ENCODE measurements at regions not wholly inside any gene's neighbourhood (a gene's known extent, or its start where the extent isn't known, plus 50 kb on each side); places are given as distances from the start of the nearest gene placed in this dataset.

DNA sequence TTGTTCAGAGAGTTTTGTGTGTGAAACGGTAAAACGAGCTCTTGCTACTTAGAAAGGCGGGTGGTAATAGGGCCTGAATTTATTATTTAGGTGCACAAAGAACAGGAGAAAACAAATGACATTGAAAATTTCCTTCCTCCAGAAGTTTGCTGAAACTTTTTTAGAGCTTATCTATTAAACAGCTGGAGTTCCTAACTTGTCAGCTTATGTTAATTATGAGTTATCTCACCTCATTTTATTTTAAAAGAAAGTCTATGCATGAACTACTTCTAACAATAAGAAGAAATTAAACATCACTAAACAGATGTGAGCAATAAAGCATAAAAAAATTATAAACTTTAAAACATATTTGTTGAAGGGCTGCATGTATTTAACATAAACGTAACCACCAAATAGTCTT lies 373.9 kb upstream of the ANO3 start:
- FAIRE-seq (no peak), ATAC-seq (no peak)
- POLR2A ChIA-PET = no interaction called here

DNA sequence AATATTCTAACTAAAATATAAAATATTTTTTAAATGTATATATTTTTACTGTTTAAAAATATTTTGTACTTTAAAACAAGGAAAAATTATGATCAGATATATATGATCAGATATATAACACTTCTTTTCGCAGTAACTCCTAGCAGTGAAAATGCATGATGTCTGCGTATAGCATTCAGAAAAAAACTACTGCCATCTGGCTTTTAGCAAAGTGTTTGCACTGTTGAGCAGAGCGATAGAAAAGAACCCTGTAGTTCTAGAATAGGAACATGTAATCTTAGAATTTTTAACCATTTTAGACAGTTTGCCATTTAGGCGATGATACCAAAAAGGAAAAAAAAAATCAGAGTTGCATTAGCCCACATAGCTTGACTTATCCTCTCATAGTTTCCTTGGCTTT lies 370.4 kb upstream of the ANO3 start:
- DNase-seq (ENCODE audit: low read depth in 1 of 2, low spot score in 1 of 2) (no peak), FAIRE-seq (no peak), ATAC-seq (no peak)
- Histone ChIP-seq H3K27ac (no peak overlapping the region), H3K4me2 (no peak overlapping the region), H3K4me3 (no peak overlapping the region), H3K4me1 (no peaks in the 10 kb centered on the region), H3K9me3 (no peaks in the 10 kb centered on the region; the same call in 2 of the 3 replicates)
- ChIA-PET CTCF (no interaction called here), POLR2A (no interaction called here)
- no peak for TF ChIP-seq KDM5A (IDR thresholded peaks at IDR 0.05)
- TF ChIP-seq POLR2AphosphoS2 (conservative IDR thresholded peaks at IDR 0.05; ENCODE audit: low read length) = no peak
- TF ChIP-seq, protein P1, sequence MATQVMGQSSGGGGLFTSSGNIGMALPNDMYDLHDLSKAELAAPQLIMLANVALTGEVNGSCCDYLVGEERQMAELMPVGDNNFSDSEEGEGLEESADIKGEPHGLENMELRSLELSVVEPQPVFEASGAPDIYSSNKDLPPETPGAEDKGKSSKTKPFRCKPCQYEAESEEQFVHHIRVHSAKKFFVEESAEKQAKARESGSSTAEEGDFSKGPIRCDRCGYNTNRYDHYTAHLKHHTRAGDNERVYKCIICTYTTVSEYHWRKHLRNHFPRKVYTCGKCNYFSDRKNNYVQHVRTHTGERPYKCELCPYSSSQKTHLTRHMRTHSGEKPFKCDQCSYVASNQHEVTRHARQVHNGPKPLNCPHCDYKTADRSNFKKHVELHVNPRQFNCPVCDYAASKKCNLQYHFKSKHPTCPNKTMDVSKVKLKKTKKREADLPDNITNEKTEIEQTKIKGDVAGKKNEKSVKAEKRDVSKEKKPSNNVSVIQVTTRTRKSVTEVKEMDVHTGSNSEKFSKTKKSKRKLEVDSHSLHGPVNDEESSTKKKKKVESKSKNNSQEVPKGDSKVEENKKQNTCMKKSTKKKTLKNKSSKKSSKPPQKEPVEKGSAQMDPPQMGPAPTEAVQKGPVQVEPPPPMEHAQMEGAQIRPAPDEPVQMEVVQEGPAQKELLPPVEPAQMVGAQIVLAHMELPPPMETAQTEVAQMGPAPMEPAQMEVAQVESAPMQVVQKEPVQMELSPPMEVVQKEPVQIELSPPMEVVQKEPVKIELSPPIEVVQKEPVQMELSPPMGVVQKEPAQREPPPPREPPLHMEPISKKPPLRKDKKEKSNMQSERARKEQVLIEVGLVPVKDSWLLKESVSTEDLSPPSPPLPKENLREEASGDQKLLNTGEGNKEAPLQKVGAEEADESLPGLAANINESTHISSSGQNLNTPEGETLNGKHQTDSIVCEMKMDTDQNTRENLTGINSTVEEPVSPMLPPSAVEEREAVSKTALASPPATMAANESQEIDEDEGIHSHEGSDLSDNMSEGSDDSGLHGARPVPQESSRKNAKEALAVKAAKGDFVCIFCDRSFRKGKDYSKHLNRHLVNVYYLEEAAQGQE (IDR thresholded peaks at IDR 0.05) = no peak
- no peak for TF ChIP-seq JUN (IDR thresholded peaks at IDR 0.05)
- no peak for TF ChIP-seq ZC3H11A (IDR thresholded peaks at IDR 0.05)
- TF ChIP-seq, protein P2, sequence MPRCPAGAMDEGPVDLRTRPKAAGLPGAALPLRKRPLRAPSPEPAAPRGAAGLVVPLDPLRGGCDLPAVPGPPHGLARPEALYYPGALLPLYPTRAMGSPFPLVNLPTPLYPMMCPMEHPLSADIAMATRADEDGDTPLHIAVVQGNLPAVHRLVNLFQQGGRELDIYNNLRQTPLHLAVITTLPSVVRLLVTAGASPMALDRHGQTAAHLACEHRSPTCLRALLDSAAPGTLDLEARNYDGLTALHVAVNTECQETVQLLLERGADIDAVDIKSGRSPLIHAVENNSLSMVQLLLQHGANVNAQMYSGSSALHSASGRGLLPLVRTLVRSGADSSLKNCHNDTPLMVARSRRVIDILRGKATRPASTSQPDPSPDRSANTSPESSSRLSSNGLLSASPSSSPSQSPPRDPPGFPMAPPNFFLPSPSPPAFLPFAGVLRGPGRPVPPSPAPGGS (IDR thresholded peaks at IDR 0.05) = no peak
- no peak for TF ChIP-seq SMC3 (IDR thresholded peaks at IDR 0.05)
- no peak for TF ChIP-seq RNF2 (IDR thresholded peaks at IDR 0.05; ENCODE audit: borderline replicate concordance, low read depth)
- no peak for TF ChIP-seq RCOR1 (IDR thresholded peaks at IDR 0.05; ENCODE audit: low read depth, low read length)
- TF ChIP-seq KDM1A (IDR thresholded peaks at IDR 0.05; ENCODE audit: low read depth) = no peak
- no peak for TF ChIP-seq CEBPB (IDR thresholded peaks at IDR 0.05)
- TF ChIP-seq ZNF302 (CRISPR knock-in tag; IDR thresholded peaks at IDR 0.05) = no peak
- 25% methylated on average over 4 of the region's 4 CpGs for WGBS (ENCODE audit: missing lambda C conversion rate)

More for the DNA sequence above, 373.9 kb upstream of the ANO3 start:
- Histone ChIP-seq H3K9me3 (no peaks in the 10 kb centered on the region), H3K4me2 (no peak overlapping the region), H3K27ac (no peak overlapping the region), H3K4me1 (no peaks in the 10 kb centered on the region), H3K4me3 (no peak overlapping the region)
- 19% methylated on average over 4 of the region's 4 CpGs for WGBS (ENCODE audit: missing lambda C conversion rate)
- CTCF ChIA-PET = interaction anchor here (1.0 kb wide), 1 partner anchor 14 kb away, joined by 3 read pairs; no protein-coding TSS in a partner anchor
- TF ChIP-seq TP53 (CRISPR knock-in tag; IDR thresholded peaks at IDR 0.05) (no peak), RAD21 (conservative IDR thresholded peaks at IDR 0.05 in 1 of 2, IDR thresholded peaks at IDR 0.05 in 1 of 2) (no peak), JUN (IDR thresholded peaks at IDR 0.05) (no peak), FOSB (CRISPR knock-in tag; IDR thresholded peaks at IDR 0.05) (no peak), GATA3 (IDR thresholded peaks at IDR 0.05; ENCODE audit: borderline replicate concordance) (no peak), BHLHE40 (IDR thresholded peaks at IDR 0.05; ENCODE audit: low read depth, low read length) (no peak), CEBPB (IDR thresholded peaks at IDR 0.05) (no peak), FOXS1 (CRISPR knock-in tag; IDR thresholded peaks at IDR 0.05) (no peak), JUNB (IDR thresholded peaks at IDR 0.05) (no peak), ESRRA (IDR thresholded peaks at IDR 0.05; ENCODE audit: borderline replicate concordance, low read length) (no peak), RARB (CRISPR knock-in tag; IDR thresholded peaks at IDR 0.05) (no peak), SREBF2 (IDR thresholded peaks at IDR 0.05) (no peak)
- TF ChIP-seq, protein P3, sequence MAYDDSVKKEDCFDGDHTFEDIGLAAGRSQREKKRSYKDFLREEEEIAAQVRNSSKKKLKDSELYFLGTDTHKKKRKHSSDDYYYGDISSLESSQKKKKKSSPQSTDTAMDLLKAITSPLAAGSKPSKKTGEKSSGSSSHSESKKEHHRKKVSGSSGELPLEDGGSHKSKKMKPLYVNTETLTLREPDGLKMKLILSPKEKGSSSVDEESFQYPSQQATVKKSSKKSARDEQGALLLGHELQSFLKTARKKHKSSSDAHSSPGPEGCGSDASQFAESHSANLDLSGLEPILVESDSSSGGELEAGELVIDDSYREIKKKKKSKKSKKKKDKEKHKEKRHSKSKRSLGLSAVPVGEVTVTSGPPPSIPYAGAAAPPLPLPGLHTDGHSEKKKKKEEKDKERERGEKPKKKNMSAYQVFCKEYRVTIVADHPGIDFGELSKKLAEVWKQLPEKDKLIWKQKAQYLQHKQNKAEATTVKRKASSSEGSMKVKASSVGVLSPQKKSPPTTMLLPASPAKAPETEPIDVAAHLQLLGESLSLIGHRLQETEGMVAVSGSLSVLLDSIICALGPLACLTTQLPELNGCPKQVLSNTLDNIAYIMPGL (CRISPR knock-in tag; IDR thresholded peaks at IDR 0.05; ENCODE audit: borderline replicate concordance) = no peak
- TF ChIP-seq, protein P4, sequence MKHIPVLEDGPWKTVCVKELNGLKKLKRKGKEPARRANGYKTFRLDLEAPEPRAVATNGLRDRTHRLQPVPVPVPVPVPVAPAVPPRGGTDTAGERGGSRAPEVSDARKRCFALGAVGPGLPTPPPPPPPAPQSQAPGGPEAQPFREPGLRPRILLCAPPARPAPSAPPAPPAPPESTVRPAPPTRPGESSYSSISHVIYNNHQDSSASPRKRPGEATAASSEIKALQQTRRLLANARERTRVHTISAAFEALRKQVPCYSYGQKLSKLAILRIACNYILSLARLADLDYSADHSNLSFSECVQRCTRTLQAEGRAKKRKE (CRISPR knock-in tag; IDR thresholded peaks at IDR 0.05; ENCODE audit: low read depth) = no peak
- no peak for DNase-seq (ENCODE audit: low read depth in 1 of 2, low spot score in 1 of 2)

Measured in A549 (cell line).